ENCODE measurements at regions not wholly inside any gene's neighbourhood (a gene's known extent, or its start where the extent isn't known, plus 50 kb on each side); places are given as distances from the start of the nearest gene placed in this dataset.
A peak's percentile ranks its signal among the peaks of the same experiment; 100 is the strongest.
"Not testable (repeated sequence)": the region's sequence is repeated elsewhere in the genome, so short reads cannot be mapped to it uniquely, and the experiment has no call there.

DNA sequence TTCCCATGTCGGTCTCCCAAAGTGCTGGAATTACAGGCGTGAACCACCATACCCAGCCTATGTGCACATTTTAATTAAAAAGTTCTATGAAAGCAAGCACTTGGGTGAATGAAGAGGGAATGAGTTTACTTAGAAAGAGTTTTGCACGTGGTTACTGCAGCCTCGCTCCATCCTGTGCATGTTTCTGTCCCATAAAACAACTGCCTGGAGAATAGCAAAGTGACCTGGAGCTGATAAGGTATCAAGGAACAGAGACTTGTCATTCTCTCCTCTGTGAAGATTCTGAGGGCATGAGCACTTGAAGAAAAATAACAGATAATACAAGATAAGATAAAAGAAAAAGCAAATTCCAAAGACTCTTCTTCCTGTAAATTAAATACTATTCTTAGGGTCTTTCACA lies 112.2 kb upstream of the JCAD start:
- DNase-seq (ENCODE audit: low read depth), result no peak

DNA sequence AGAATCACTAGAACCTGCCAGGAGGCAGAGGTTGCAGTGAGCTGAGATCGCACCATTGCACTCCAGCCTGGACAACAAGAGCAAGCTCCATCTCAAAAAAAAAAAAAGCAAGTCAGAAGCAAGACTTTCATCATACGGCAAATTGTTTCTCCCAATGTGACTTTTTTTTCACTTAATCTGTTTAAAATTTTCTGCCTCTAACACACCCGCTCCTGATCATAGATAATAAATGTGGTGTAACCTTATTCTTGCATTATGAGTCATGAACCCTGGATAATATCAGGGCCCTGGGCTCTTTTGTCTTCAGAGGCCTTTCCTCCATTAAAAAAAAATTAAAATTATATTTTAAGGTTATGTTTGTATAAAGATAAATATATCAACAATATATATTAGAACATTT lies 111.4 kb upstream of the JCAD start:
- DNase-seq (ENCODE audit: low read depth), result no peak

GRCh38 chr10:30170146-30170545 lies 110.8 kb upstream of the JCAD start:
- no peak for DNase-seq (ENCODE audit: low read depth)

- no peak for DNase-seq (ENCODE audit: low read depth)
Measured at GRCh38 chr10:30169342-30169741, 110.0 kb upstream of the JCAD start.

DNA sequence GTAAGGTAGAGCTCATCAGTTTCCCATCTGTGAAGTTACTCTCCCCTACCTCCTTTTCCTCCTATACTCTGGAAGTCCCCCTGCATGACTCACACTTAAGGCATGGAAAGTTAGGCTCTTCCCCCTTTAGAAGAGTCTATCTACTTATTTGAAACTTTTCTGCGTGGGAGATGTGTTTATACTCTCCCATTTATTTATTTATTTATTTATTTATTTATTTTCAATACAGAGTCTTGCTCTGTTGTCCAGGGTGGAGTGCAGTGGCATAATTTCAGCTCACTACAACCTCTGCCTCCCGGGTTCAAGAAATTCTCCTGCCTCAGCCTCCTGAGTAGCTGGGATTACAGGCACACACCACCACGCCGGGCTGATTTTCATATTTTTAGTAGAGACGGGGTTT lies 107.5 kb upstream of the JCAD start:
- no peak for DNase-seq (ENCODE audit: low read depth)

DNA sequence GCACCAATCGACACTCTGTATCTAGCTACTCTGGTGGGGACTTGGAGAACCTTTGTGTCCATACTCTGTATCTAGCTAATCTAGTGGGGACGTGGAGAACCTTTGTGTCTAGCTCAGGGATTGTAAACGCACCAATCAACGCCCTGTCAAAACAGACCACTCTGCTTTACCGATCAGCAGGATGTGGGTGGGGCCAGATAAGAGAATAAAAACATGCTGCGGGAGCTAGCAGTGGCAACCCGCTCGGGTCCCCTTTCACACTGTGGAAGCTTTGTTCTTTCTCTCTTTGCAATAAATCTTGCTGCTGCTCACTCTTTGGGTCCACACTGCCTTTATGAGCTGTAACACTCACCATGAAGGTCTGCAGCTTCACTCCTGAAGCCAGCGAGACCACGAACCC lies 104.0 kb upstream of the JCAD start:
- not testable (repeated sequence) for DNase-seq (ENCODE audit: low read depth)

- not testable (repeated sequence) for DNase-seq (ENCODE audit: low read depth)
Measured at GRCh38 chr10:30162796-30163195, 103.4 kb upstream of the JCAD start.

DNA sequence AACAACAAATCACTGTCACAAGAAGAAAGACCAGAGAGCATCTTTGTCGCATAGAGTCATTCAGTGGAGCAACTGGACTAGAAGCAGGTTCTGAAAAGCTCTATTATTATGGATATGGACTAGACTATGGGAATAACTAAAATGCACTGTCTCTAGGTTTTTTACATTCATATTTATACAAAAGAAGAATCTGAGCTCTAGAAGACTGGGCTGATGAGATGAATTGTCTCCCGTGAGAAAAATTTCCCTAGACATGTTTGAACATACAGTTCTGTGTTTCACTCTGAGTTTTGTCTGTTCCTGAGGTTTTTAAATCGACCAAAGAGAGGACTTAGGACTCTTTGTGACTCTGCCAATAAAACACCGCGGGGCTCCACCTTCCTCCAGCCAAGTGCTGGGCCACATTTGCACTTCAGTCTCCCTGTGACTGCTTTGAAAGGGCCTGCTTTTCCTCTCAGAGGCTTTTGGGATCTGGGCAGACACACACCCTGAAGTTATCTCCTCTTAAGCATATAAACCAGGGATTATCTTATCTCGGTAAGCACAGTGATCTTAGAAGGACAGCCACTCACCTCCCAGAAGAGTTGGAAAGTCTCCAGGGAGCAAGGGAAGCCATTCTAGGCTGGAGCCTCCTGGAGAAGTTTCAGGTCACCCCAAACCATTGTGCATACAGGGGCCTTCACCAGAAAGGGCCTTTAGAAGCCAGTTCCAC lies 101.0 kb upstream of the JCAD start:
- no peak for DNase-seq (ENCODE audit: low read depth)

GRCh38 chr10:30159614-30160013 lies 100.2 kb upstream of the JCAD start:
- not testable (repeated sequence) for DNase-seq (ENCODE audit: low read depth)

GRCh38 chr10:30158325-30158960 lies 99.1 kb upstream of the JCAD start:
- no peak for DNase-seq (ENCODE audit: low read depth)

- DNase-seq (ENCODE audit: low read depth), result peak; percentile 36
Measured at GRCh38 chr10:30155401-30155800, 96.0 kb upstream of the JCAD start.

GRCh38 chr10:30154561-30154960 lies 95.2 kb upstream of the JCAD start:
- no peak for DNase-seq (ENCODE audit: low read depth)

GRCh38 chr10:30154126-30154525 lies 94.7 kb upstream of the JCAD start:
- no peak for DNase-seq (ENCODE audit: low read depth)

DNA sequence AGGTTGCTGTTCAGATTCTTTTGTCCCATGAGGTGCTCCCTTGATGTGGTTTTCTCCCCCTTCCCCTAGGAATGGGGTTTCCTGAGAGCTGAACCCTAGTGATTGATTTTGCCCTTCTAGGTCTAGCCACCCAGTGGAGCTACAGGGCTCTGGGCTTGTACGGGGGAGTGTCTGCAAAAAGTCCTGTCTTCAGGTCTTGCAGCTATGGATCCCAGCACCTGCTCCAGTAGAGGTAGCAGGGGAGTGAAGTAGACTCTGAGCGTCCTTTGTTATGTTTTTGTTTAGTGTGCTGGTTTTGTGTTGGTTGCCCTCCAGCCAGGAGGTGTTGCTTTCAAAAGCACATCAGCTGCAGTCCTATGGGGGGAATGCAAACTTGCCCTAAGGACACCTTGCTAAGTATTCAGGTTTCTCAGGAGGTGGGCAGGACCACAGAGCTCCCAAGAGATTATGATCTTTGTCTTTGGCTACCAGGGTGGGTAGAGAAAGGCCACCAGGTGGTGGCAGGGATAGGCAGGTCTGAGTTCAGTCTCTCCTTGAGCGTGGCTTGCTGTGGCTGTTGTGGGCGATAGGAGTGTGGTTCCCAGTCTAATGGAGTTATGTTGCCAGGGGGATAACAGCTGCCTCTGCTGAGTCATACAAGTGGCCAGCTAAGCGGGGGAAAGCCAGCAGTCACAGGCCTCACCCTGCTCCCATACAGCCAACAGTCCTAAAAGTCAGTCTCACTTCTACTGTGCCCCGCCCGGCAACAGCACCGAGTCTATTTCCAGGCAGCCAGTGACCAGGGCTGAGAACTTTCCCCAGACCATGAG lies 92.4 kb upstream of the JCAD start:
- peak; percentile 89 for DNase-seq (ENCODE audit: low read depth)

- DNase-seq (ENCODE audit: low read depth), result no peak
Measured at GRCh38 chr10:30141423-30141822, 82.0 kb upstream of the JCAD start.

- no peak for DNase-seq (ENCODE audit: low read depth)
Measured at GRCh38 chr10:30134171-30134945, 75.0 kb upstream of the JCAD start.

GRCh38 chr10:30133198-30133597 lies 73.8 kb upstream of the JCAD start:
- no peak for DNase-seq (ENCODE audit: low read depth)

- not testable (repeated sequence) for DNase-seq (ENCODE audit: low read depth)
Measured at GRCh38 chr10:30131369-30131768, 72.0 kb upstream of the JCAD start.

DNA sequence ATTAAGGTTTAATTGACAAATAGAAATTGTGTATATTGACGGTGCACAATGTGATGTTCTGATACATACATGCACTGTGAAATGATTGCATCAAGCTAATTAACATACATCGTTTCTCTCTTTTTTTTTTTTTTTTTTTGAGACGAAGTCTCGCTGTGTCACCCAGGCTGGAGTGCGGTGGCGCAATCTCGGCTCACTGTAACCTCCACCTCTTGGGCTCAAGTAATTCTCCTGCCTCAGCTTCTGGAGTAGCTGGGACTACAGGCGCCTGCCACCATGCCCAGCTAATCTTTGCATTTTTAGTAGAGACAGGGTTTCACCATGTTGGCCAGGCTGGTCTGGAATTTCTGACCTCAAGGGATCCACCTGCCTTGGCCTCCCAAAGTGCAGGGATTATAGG lies 69.9 kb upstream of the JCAD start:
- not testable (repeated sequence) for DNase-seq (ENCODE audit: low read depth)

DNA sequence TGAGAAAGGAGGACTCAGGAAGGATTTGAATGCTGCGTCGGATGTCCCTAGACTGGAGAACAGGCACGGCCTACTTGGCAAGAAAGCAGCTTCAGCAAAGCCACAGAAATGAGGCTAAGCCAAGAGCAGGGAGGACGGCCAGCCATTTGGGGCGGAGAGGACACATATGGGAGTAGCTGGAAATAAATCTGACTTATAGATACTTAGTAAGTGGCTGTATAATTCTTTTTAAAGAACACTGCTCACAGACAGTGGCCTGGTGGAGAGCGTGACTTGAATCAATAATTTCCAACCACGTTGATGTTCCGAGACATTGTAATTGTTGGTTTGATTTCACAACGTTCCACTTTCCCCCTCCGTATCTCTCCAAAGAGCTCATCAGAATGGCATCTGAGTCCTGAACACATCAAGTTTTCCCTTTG lies 67.7 kb upstream of the JCAD start:
- DNase-seq (ENCODE audit: low read depth), result no peak

GRCh38 chr10:30125496-30125895 lies 66.1 kb upstream of the JCAD start:
- no peak for DNase-seq (ENCODE audit: low read depth)

DNA sequence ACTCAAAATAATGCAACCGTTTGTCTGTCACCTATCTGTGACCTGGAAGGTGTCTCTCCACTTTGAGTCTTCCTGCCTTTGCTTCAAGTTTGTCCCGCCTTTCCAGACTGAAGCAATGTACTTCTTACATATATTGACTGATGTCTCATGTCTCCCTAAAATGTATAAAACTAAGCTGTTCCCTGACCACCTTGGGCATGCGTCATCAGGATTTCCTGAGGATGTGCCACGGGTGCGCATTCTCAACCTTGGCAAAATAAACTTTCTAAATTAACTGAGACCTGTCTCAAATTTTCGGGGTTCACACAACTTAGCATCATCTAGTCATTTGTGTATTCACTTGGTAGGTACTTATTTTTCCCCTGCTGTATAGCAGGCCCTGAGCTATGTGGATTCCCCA lies 65.3 kb upstream of the JCAD start:
- DNase-seq (ENCODE audit: low read depth), result peak; percentile 25
